CD4-positive, alpha-beta T cell (primary cell): ENCODE measurements at regions not wholly inside any gene's neighbourhood (a gene's known extent, or its start where the extent isn't known, plus 50 kb on each side); places are given as distances from the start of the nearest gene placed in this dataset.

Experiments
- ATAC-seq: fragments of 200-7000 bp; cut with Tn5 transposase; one replicate; pipeline ENCODE4 v1.10.0; 2022; ENCODE audit warnings: mild to moderate bottlenecking; ENCODE audit not compliant: poor library complexity
- CTCF ChIA-PET: fragments of 350-600 bp; sonication (Branson Sonifier 250); formaldehyde crosslinking; loops from one replicate; lab custom pipeline; 2021; ENCODE audit warnings: antibody characterized with exemption, inconsistent platforms; lab: Charles Lee
- POLR2A ChIA-PET: fragments of 350-600 bp; sonication (Branson Sonifier 250); formaldehyde crosslinking; loops from one replicate; lab custom pipeline; 2021; ENCODE audit warnings: antibody characterized with exemption, inconsistent platforms; lab: Charles Lee
- DNase-seq, 14 experiments: peaks; one replicate each; pipeline ENCODE4 v3.0.0-alpha.2; 2013 to 2020; ENCODE audit warnings: mixed read lengths in 2 of 14
- H3K27ac ChIP-seq, 2 donors: one replicate each; pipeline versions ENCODE4 v1.5.1 to v1.7.0; 2013; ENCODE audit warnings: low read length in 2 of 2, low read depth in 1 of 2, mild to moderate bottlenecking in 1 of 2
- H3K27me3 ChIP-seq, 2 experiments: 1 replicate in 1 of 2; 2 replicates in 1 of 2; pipeline versions ENCODE4 v1.6.1 to v1.7.0; 2013; ENCODE audit warnings: low read length in 2 of 2, control low read depth in 1 of 2, mild to moderate bottlenecking in 1 of 2, moderate library complexity in 1 of 2; ENCODE audit not compliant: insufficient read depth in 2 of 2, control insufficient read depth in 1 of 2
- H3K36me3 ChIP-seq: one replicate; pipeline ENCODE4 v1.6.1; 2013; ENCODE audit warnings: low read length, control low read depth; ENCODE audit not compliant: insufficient read depth
- H3K4me1 ChIP-seq: one replicate; pipeline ENCODE4 v1.6.1; 2013; ENCODE audit warnings: low read length, control low read depth; ENCODE audit not compliant: insufficient read depth
- H3K4me3 ChIP-seq: one replicate; pipeline ENCODE4 v1.5.1; 2013; ENCODE audit warnings: mild to moderate bottlenecking, low read length, moderate library complexity
- H3K9me3 ChIP-seq, 2 experiments: 1 replicate in 1 of 2; 2 replicates in 1 of 2; pipeline versions ENCODE4 v1.6.1 to v1.7.0; 2013; ENCODE audit warnings: low read length in 2 of 2, mild to moderate bottlenecking in 2 of 2, control low read depth in 1 of 2, moderate library complexity in 1 of 2; ENCODE audit not compliant: control insufficient read depth in 1 of 2, insufficient read depth in 1 of 2
- H3K27ac Mint-ChIP-seq: one replicate; pipeline ENCODE4 v1.8.0; 2020; ENCODE audit warnings: mixed read lengths
- H3K27me3 Mint-ChIP-seq: one replicate; pipeline ENCODE4 v1.8.0; 2021; ENCODE audit warnings: mixed read lengths
- H3K36me3 Mint-ChIP-seq: one replicate; pipeline ENCODE4 v1.8.0; 2021; ENCODE audit warnings: low read depth, mixed read lengths
- H3K4me1 Mint-ChIP-seq: one replicate; pipeline ENCODE4 v1.8.0; 2021; ENCODE audit warnings: low read depth, mixed read lengths
- H3K4me3 Mint-ChIP-seq: one replicate; pipeline ENCODE4 v1.8.0; 2020; ENCODE audit warnings: mild to moderate bottlenecking, mixed read lengths
- H3K9me3 Mint-ChIP-seq: one replicate; pipeline ENCODE4 v1.8.0; 2020; ENCODE audit warnings: mixed read lengths
- CTCF ChIP-seq: fragments of 200-600 bp; IDR thresholded peaks from one replicate; pipeline ENCODE4 v1.8.0; 2022; ENCODE audit warnings: antibody characterized with exemption, mild to moderate bottlenecking
- intact Hi-C, 2 experiments: fragments of 100-400 bp; cut with DNase I in 1 of 2; cut with micrococcal nuclease in 1 of 2; formaldehyde crosslinking; loops; one replicate each; pipeline versions ENCODE4 v1.15.1 to v1.9.0; 2023 to 2025; cut with DNase I, micrococcal nuclease

GRCh38 chr10:64558094-64558835, 1037.1 kb downstream of the REEP3 start:
- no peak overlapping the region for H3K4me3 Mint-ChIP-seq
- H3K4me3 ChIP-seq, result no peak overlapping the region
- ChIA-PET CTCF (no interaction called here), POLR2A (no interaction called here)
- H3K27ac Mint-ChIP-seq, result no peak overlapping the region
- no peak overlapping the region for H3K27ac ChIP-seq
- intact Hi-C loops, result no loop called here
- peaks cover 5% of the 10 kb centered on the region for H3K9me3 Mint-ChIP-seq
- TF ChIP-seq CTCF, result no peak
- no peaks in the 10 kb centered on the region for H3K9me3 ChIP-seq
- DNase-seq (no peak), ATAC-seq (no peak)
- no peaks in the 10 kb centered on the region for H3K36me3 Mint-ChIP-seq
- no peaks in the 10 kb centered on the region for H3K4me1 Mint-ChIP-seq
- H3K36me3 ChIP-seq, result no peaks in the 10 kb centered on the region
- no peaks in the 10 kb centered on the region for H3K27me3 Mint-ChIP-seq
- no peaks in the 10 kb centered on the region for H3K27me3 ChIP-seq
- no peaks in the 10 kb centered on the region for H3K4me1 ChIP-seq

GRCh38 chr10:64571056-64571455, 1049.9 kb downstream of the REEP3 start:
- Histone ChIP-seq H3K4me3 (no peak overlapping the region), H3K4me1 (no peaks in the 10 kb centered on the region), H3K9me3 (peaks cover 0 to 15% of the 10 kb centered on the region in 2 experiments), H3K27ac (no peak overlapping the region), H3K27me3 (no peaks in the 10 kb centered on the region), H3K36me3 (no peaks in the 10 kb centered on the region)
- Mint-ChIP-seq H3K27me3 (no peaks in the 10 kb centered on the region), H3K36me3 (no peaks in the 10 kb centered on the region), H3K4me1 (no peaks in the 10 kb centered on the region), H3K9me3 (no peaks in the 10 kb centered on the region), H3K27ac (no peak overlapping the region), H3K4me3 (no peak overlapping the region)
- ChIA-PET CTCF (no interaction called here), POLR2A (no interaction called here)
- TF ChIP-seq CTCF, result no peak
- ATAC-seq (no peak), DNase-seq (no peak)
- intact Hi-C loops, result no loop called here

- Histone ChIP-seq H3K27ac (no peak overlapping the region), H3K4me3 (no peak overlapping the region), H3K36me3 (no peaks in the 10 kb centered on the region), H3K9me3 (peaks cover 0 to 19% of the 10 kb centered on the region in 2 experiments), H3K4me1 (no peaks in the 10 kb centered on the region), H3K27me3 (no peaks in the 10 kb centered on the region)
- Mint-ChIP-seq H3K4me1 (no peaks in the 10 kb centered on the region), H3K27me3 (no peaks in the 10 kb centered on the region), H3K9me3 (no peaks in the 10 kb centered on the region), H3K27ac (no peak overlapping the region), H3K36me3 (no peaks in the 10 kb centered on the region), H3K4me3 (no peak overlapping the region)
- intact Hi-C loops, result no loop called here
- ChIA-PET CTCF (no interaction called here), POLR2A (no interaction called here)
- DNase-seq (no peak), ATAC-seq (no peak)
- TF ChIP-seq CTCF, result no peak
Measured at GRCh38 chr10:64573623-64574325, 1052.6 kb downstream of the REEP3 start.
